ENCODE measurements at regions not wholly inside any gene's neighbourhood (a gene's known extent, or its start where the extent isn't known, plus 50 kb on each side); places are given as distances from the start of the nearest gene placed in this dataset.

DNA sequence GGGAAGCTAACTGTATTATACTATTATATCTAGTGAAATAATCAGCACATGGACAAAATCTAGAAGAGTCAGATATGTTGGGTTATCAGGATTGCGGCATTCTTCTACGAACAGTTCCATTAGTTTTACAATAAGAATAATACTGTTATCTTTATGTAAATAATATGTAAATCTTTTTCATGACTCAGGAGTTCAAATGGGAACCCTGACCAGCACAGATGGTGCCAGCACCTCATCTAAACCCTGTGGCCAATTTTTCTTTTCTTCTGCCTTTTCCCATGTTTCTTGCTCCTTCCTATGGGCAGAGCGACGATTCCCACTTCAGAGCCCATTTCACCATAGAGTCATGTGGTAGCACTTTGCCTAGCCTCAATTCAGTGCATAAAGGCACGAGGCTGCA is 68.4 kb upstream of the CYP2D6 start:
- TF ChIP-seq, protein P1, sequence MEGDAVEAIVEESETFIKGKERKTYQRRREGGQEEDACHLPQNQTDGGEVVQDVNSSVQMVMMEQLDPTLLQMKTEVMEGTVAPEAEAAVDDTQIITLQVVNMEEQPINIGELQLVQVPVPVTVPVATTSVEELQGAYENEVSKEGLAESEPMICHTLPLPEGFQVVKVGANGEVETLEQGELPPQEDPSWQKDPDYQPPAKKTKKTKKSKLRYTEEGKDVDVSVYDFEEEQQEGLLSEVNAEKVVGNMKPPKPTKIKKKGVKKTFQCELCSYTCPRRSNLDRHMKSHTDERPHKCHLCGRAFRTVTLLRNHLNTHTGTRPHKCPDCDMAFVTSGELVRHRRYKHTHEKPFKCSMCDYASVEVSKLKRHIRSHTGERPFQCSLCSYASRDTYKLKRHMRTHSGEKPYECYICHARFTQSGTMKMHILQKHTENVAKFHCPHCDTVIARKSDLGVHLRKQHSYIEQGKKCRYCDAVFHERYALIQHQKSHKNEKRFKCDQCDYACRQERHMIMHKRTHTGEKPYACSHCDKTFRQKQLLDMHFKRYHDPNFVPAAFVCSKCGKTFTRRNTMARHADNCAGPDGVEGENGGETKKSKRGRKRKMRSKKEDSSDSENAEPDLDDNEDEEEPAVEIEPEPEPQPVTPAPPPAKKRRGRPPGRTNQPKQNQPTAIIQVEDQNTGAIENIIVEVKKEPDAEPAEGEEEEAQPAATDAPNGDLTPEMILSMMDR (IDR thresholded peaks at IDR 0.05): no peak
- TF ChIP-seq POLR2A (IDR thresholded peaks at IDR 0.05): no peak

Data from transverse colon (tissue), 3 donors.